ENCODE measurements at regions not wholly inside any gene's neighbourhood (a gene's known extent, or its start where the extent isn't known, plus 50 kb on each side); places are given as distances from the start of the nearest gene placed in this dataset.
"Not testable (repeated sequence)": the region's sequence is repeated elsewhere in the genome, so short reads cannot be mapped to it uniquely, and the experiment has no call there.

DNA sequence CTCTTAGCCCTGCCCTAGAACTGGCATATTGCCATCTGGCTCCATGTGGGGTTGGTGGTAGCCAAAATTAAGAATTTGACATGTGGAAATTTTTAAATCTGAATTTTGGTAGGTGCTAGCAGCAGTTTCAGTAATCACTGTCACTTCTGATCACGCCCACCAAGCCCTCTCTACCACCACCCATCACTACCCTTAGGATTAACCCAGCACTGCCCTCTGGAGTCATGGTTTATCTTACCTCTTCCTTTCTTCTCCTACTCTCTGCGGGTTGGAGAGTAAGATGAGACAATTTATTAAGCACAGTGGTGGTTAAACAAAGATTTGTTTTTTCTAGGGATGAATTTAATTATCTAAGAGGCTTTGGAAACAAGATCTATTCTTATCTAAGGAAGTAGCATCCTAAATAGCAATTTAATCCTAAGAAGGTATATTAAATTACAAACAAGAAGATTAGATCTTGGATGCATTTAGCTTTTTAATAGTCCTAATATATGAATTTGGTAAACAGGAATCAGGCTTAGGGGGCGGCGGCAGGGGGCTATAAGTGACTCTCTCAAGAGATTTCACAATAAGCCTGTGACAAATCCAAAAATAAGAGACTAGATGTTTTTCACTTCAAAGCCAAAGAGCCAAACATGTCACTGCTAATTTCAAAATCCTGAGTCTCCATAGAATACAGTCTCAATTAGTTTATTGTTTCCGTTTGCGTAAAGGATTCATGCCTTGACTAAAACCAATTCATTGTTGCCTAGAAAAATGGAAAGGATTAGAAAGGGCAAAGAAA is 498.4 kb upstream of the UBE2E2 start:
- TF ChIP-seq, protein P1, sequence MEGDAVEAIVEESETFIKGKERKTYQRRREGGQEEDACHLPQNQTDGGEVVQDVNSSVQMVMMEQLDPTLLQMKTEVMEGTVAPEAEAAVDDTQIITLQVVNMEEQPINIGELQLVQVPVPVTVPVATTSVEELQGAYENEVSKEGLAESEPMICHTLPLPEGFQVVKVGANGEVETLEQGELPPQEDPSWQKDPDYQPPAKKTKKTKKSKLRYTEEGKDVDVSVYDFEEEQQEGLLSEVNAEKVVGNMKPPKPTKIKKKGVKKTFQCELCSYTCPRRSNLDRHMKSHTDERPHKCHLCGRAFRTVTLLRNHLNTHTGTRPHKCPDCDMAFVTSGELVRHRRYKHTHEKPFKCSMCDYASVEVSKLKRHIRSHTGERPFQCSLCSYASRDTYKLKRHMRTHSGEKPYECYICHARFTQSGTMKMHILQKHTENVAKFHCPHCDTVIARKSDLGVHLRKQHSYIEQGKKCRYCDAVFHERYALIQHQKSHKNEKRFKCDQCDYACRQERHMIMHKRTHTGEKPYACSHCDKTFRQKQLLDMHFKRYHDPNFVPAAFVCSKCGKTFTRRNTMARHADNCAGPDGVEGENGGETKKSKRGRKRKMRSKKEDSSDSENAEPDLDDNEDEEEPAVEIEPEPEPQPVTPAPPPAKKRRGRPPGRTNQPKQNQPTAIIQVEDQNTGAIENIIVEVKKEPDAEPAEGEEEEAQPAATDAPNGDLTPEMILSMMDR (IDR thresholded peaks at IDR 0.05): no peak
- no peak for DNase-seq (ENCODE audit: low spot score)
- H3K4me3 ChIP-seq: no peak overlapping the region
- no peak overlapping the region for H3K27ac ChIP-seq

DNA sequence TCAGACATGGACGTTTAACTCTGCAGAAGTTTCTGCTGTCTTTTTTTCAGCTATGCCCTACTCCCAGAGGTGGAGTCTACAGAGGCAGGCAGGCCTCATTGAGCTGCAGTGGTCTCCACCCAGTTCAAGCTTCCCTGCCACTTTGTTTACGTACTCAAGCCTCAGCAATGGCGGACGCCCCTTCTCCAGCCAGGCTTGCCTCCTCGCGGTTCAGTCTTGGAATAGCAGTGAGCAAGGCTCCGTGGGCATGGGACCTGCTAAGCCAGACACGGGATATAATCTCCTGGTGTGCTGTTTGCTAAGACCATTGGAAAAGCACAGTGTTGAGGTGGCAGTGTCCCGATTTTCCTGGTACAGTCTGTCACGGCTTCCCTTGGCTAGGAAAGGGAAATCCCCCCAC is 496.2 kb upstream of the UBE2E2 start:
- DNase-seq (ENCODE audit: low spot score); H3K27ac ChIP-seq; H3K4me3 ChIP-seq: not testable (repeated sequence)

DNA sequence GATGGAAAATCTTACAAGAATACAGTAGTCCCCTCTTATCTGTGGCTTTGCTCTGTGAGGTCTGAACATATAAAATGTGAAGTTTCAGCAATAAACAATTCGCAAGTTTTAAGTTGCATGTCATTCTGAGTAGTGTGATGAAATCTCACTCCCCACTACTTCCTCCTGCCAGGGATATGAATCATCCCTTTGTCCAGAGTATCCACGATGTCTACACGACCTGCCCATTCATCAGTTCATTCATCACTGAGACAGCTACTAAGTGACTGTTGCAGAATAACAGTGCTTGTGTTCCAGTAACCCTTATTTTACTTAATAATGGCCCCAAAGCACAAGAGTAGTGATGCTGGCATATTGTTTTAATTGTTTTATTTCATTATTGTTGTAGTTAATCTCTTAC is 489.2 kb upstream of the UBE2E2 start:
- TF ChIP-seq, protein P1 (IDR thresholded peaks at IDR 0.05): no peak
- H3K27ac ChIP-seq: no peak overlapping the region
- DNase-seq (ENCODE audit: low spot score): no peak
- H3K4me3 ChIP-seq: no peak overlapping the region

DNA sequence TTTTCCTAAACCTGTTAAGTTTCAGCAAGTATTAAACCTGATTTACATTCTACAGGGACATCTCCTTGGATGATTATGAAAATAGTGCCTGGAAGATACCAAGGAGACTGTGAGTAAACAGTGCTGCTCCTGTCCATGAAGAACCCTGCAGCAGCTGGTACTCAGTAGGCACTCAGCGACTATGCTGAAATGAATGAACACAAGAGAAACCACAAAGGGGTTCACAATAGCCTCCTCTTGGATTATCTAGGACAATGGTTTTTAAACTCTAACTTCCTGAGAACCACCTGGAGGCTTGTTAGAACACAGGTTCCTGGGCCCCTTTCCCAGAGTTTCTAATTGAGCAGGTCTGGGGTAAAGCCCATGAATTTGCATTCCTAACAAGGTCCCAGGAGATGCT is 488.4 kb upstream of the UBE2E2 start:
- no peak overlapping the region for H3K4me3 ChIP-seq
- TF ChIP-seq, protein P1 (IDR thresholded peaks at IDR 0.05): no peak
- no peak overlapping the region for H3K27ac ChIP-seq
- DNase-seq (ENCODE audit: low spot score): no peak

DNA sequence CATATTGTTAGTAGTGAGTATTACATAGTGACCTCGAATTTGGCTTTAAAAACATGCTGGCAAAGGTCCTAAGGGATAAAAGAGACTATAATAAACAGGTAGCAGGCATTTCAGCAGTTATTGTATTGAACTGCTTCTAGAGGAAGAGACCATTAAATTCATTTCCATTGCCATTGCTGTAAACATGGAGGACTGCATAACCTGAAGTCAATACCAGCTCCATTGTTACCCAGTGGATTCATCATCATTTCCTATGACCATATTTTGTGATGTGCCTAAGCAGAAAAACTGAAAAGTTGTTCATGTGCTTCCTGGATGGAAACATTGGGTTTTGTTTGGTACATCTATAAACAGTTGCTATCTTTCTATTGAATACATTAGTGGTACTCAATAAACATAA is 482.5 kb upstream of the UBE2E2 start:
- no peak for DNase-seq (ENCODE audit: low spot score)
- no peak overlapping the region for H3K4me3 ChIP-seq
- no peak overlapping the region for H3K27ac ChIP-seq
- TF ChIP-seq, protein P1 (IDR thresholded peaks at IDR 0.05): no peak

DNA sequence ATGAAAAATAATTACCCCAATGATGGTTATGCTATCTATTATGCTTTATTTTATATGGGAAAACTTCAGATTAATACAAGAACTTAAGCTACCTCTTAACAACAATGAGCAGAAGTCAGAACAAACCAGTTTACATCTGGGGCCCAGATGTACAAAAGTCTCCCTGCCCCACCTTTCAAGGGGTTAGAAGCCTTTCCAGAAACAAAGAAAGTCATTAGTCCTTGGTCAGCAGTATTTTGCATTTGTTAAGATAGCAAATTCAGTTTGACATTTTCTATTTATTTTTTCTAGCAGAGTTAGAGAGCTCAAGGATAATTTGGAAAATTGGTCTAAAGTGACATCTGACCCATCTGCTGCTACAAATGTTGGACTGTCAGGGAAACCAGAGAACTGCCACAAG is 478.7 kb upstream of the UBE2E2 start:
- no peak overlapping the region for H3K27ac ChIP-seq
- TF ChIP-seq, protein P1 (IDR thresholded peaks at IDR 0.05): no peak
- no peak for DNase-seq (ENCODE audit: low spot score)
- no peak overlapping the region for H3K4me3 ChIP-seq

DNA sequence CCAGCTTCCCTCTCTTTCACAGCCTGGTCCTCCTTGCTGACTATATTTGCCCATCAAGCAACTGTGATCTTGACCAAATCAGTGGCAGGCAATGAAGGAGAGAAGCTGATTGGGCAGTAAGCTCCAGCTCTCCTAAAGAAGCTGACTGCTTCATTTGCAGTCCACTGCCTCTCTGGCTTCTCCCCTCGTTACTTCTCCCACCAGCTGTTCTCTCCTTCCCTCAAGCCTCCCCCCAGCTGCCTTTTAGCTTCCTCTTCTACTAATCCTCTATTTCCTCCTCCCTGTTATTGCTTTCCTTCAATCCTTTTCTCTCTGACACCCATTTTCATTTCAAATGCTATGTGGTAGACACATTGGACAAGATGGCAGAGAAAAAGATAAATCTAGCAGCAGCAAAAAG is 474.7 kb upstream of the UBE2E2 start:
- Histone ChIP-seq H3K27ac (no peak overlapping the region), H3K4me3 (no peak overlapping the region)
- no peak for DNase-seq (ENCODE audit: low spot score)
- TF ChIP-seq, protein P1 (IDR thresholded peaks at IDR 0.05): no peak
